ENCODE measurements at regions not wholly inside any gene's neighbourhood (a gene's known extent, or its start where the extent isn't known, plus 50 kb on each side); places are given as distances from the start of the nearest gene placed in this dataset.
"Not testable (repeated sequence)": the region's sequence is repeated elsewhere in the genome, so short reads cannot be mapped to it uniquely, and the experiment has no call there.

- no peak overlapping the region for H3K4me3 ChIP-seq (ENCODE audit: severe bottlenecking)
- ATAC-seq (ENCODE audit: low read depth): peak; percentile 100
Measured at GRCh38 chr12:88854260-88854659, 274.0 kb upstream of the KITLG start.

GRCh38 chr12:88847246-88847645 lies 267.0 kb upstream of the KITLG start:
- H3K4me1 ChIP-seq (ENCODE audit: insufficient read depth, poor library complexity, severe bottlenecking); H3K4me3 ChIP-seq (ENCODE audit: severe bottlenecking); H3K27ac ChIP-seq (ENCODE audit: poor library complexity, severe bottlenecking); DNase-seq (ENCODE audit: low spot score); ATAC-seq (ENCODE audit: low read depth); H3K36me3 ChIP-seq (ENCODE audit: low read depth); H3K9me3 ChIP-seq (ENCODE audit: severe bottlenecking); H3K27me3 ChIP-seq (ENCODE audit: insufficient read depth, poor library complexity, severe bottlenecking): not testable (repeated sequence)

More at GRCh38 chr12:88854260-88854659, 274.0 kb upstream of the KITLG start:
- Histone ChIP-seq H3K27me3 (ENCODE audit: insufficient read depth, poor library complexity, severe bottlenecking) (no peaks in the 10 kb centered on the region), H3K4me1 (ENCODE audit: insufficient read depth, poor library complexity, severe bottlenecking) (peaks cover 17% of the 10 kb centered on the region), H3K9me3 (ENCODE audit: severe bottlenecking) (no peaks in the 10 kb centered on the region), H3K27ac (ENCODE audit: poor library complexity, severe bottlenecking) (peak overlapping the region; percentile 89), H3K36me3 (ENCODE audit: low read depth) (no peaks in the 10 kb centered on the region)
- TF ChIP-seq CTCF (IDR thresholded peaks at IDR 0.05; ENCODE audit: poor library complexity, severe bottlenecking): no peak
- no peak for DNase-seq (ENCODE audit: low spot score)

- ATAC-seq (ENCODE audit: low read depth) (no peak), DNase-seq (ENCODE audit: low spot score) (no peak)
- no peaks in the 10 kb centered on the region for H3K9me3 ChIP-seq (ENCODE audit: severe bottlenecking)
- H3K36me3 ChIP-seq (ENCODE audit: low read depth): no peaks in the 10 kb centered on the region
- no peak overlapping the region for H3K4me3 ChIP-seq (ENCODE audit: severe bottlenecking)
- no peaks in the 10 kb centered on the region for H3K4me1 ChIP-seq (ENCODE audit: insufficient read depth, poor library complexity, severe bottlenecking)
- no peak overlapping the region for H3K27ac ChIP-seq (ENCODE audit: poor library complexity, severe bottlenecking)
- H3K27me3 ChIP-seq (ENCODE audit: insufficient read depth, poor library complexity, severe bottlenecking): no peaks in the 10 kb centered on the region
- no peak for TF ChIP-seq CTCF (IDR thresholded peaks at IDR 0.05; ENCODE audit: poor library complexity, severe bottlenecking)
Measured at GRCh38 chr12:88844426-88844825, 264.2 kb upstream of the KITLG start.

GRCh38 chr12:88842314-88842713 lies 262.0 kb upstream of the KITLG start:
- DNase-seq (ENCODE audit: low spot score): no peak
- no peaks in the 10 kb centered on the region for H3K9me3 ChIP-seq (ENCODE audit: severe bottlenecking)
- TF ChIP-seq CTCF (IDR thresholded peaks at IDR 0.05; ENCODE audit: poor library complexity, severe bottlenecking): no peak
- H3K27me3 ChIP-seq (ENCODE audit: insufficient read depth, poor library complexity, severe bottlenecking): no peaks in the 10 kb centered on the region
- no peaks in the 10 kb centered on the region for H3K36me3 ChIP-seq (ENCODE audit: low read depth)
- ATAC-seq (ENCODE audit: low read depth): no peak
- H3K27ac ChIP-seq (ENCODE audit: poor library complexity, severe bottlenecking): no peak overlapping the region
- no peak overlapping the region for H3K4me3 ChIP-seq (ENCODE audit: severe bottlenecking)
- no peaks in the 10 kb centered on the region for H3K4me1 ChIP-seq (ENCODE audit: insufficient read depth, poor library complexity, severe bottlenecking)

- no peak for ATAC-seq (ENCODE audit: low read depth)
Measured at GRCh38 chr12:88839486-88839885, 259.2 kb upstream of the KITLG start.

More at GRCh38 chr12:88839486-88839885, 259.2 kb upstream of the KITLG start:
- TF ChIP-seq CTCF (IDR thresholded peaks at IDR 0.05; ENCODE audit: poor library complexity, severe bottlenecking): no peak
- no peaks in the 10 kb centered on the region for H3K9me3 ChIP-seq (ENCODE audit: severe bottlenecking)
- no peaks in the 10 kb centered on the region for H3K36me3 ChIP-seq (ENCODE audit: low read depth)
- no peaks in the 10 kb centered on the region for H3K27me3 ChIP-seq (ENCODE audit: insufficient read depth, poor library complexity, severe bottlenecking)
- H3K4me3 ChIP-seq (ENCODE audit: severe bottlenecking): no peak overlapping the region
- DNase-seq (ENCODE audit: low spot score): no peak
- H3K4me1 ChIP-seq (ENCODE audit: insufficient read depth, poor library complexity, severe bottlenecking): peaks cover 4% of the 10 kb centered on the region
- H3K27ac ChIP-seq (ENCODE audit: poor library complexity, severe bottlenecking): no peak overlapping the region
